Keratinocyte (primary cell): ENCODE measurements at regions not wholly inside any gene's neighbourhood (a gene's known extent, or its start where the extent isn't known, plus 50 kb on each side); places are given as distances from the start of the nearest gene placed in this dataset.

Experiments used
- DNase-seq: peaks from one replicate; pipeline ENCODE4 v3.0.0-alpha.2; 2011; ENCODE audit warnings: low read depth, missing footprints, low spot score
- FAIRE-seq: peaks from 2 replicates; lab custom pipeline; 2011; peaks lifted over from hg19 to GRCh38; lab: Jason Lieb, UNC
- H2AFZ ChIP-seq: 2 replicates; pipeline ENCODE4 v1.6.0; 2012; ENCODE audit warnings: low read length, control low read depth, inconsistent platforms; ENCODE audit not compliant: control insufficient read depth
- H3K27ac ChIP-seq: 2 replicates; pipeline ENCODE4 v1.5.1; 2011; ENCODE audit warnings: low read length; ENCODE audit not compliant: control insufficient read depth, insufficient read depth
- H3K27me3 ChIP-seq: 3 replicates; pipeline ENCODE4 v1.6.0; 2011; ENCODE audit warnings: low read length; ENCODE audit not compliant: control insufficient read depth, insufficient read depth; ENCODE audit errors: extremely low read depth
- H3K36me3 ChIP-seq, 2 experiments: 2 replicates in 1 of 2; 3 replicates in 1 of 2; pipeline ENCODE4 v1.5.1; 2011; ENCODE audit warnings: low read length in 2 of 2, mild to moderate bottlenecking in 1 of 2; ENCODE audit not compliant: control insufficient read depth in 2 of 2, insufficient read depth in 2 of 2; ENCODE audit errors: extremely low read depth in 1 of 2
- H3K4me1 ChIP-seq: 3 replicates; pipeline ENCODE4 v1.5.1; 2011; ENCODE audit warnings: low read length; ENCODE audit not compliant: control insufficient read depth, insufficient read depth; ENCODE audit errors: extremely low read depth
- H3K4me2 ChIP-seq: 3 replicates; pipeline ENCODE4 v1.6.0; 2011; ENCODE audit warnings: low read depth, low read length; ENCODE audit not compliant: control insufficient read depth, insufficient read depth; ENCODE audit errors: extremely low read depth
- H3K4me3 ChIP-seq, 3 experiments: fragments of 200-600 bp in 1 of 3; sonication (generic) in 1 of 3; 2 replicates in 2 of 3; 3 replicates in 1 of 3; pipeline ENCODE4 v1.5.1; 2011 to 2016; ENCODE audit warnings: low read length in 3 of 3, mild to moderate bottlenecking in 3 of 3, control low read depth in 2 of 3, inconsistent platforms in 1 of 3, low read depth in 1 of 3, mixed read lengths in 1 of 3, mixed run types in 1 of 3, moderate library complexity in 1 of 3; ENCODE audit not compliant: control insufficient read depth in 2 of 3, insufficient read depth in 2 of 3; ENCODE audit errors: extremely low read depth in 1 of 3
- H3K79me2 ChIP-seq: 2 replicates; pipeline ENCODE4 v1.6.0; 2012; ENCODE audit warnings: low read length; ENCODE audit not compliant: control insufficient read depth, insufficient read depth
- H3K9ac ChIP-seq: 3 replicates; pipeline ENCODE4 v1.6.0; 2011; ENCODE audit warnings: low read length; ENCODE audit not compliant: control insufficient read depth, insufficient read depth; ENCODE audit errors: extremely low read depth
- H3K9me1 ChIP-seq: 3 replicates; pipeline ENCODE4 v1.6.0; 2011; ENCODE audit warnings: low read length; ENCODE audit not compliant: control insufficient read depth, insufficient read depth; ENCODE audit errors: extremely low read depth
- H3K9me3 ChIP-seq: 2 replicates; pipeline ENCODE4 v1.5.1; 2012; ENCODE audit warnings: low read depth, low read length; ENCODE audit not compliant: control insufficient read depth
- H4K20me1 ChIP-seq: 3 replicates; pipeline ENCODE4 v1.6.0; 2011; ENCODE audit warnings: low read length; ENCODE audit not compliant: control insufficient read depth, insufficient read depth; ENCODE audit errors: extremely low read depth
- CTCF ChIP-seq, 3 experiments: IDR thresholded peaks in 1 of 3; conservative IDR thresholded peaks in 1 of 3; optimal IDR thresholded peaks in 1 of 3; 2 replicates in 2 of 3; 3 replicates in 1 of 3; pipeline versions ENCODE3 to v1.5.1; 2011; ENCODE audit warnings: low read length in 3 of 3, mild to moderate bottlenecking in 3 of 3, moderate library complexity in 2 of 3, control low read depth in 1 of 3, inconsistent platforms in 1 of 3; ENCODE audit not compliant: insufficient read depth in 2 of 3; ENCODE audit errors: extremely low read depth in 1 of 3
- EZH2 ChIP-seq: IDR thresholded peaks from one replicate; pipeline ENCODE4 v1.6.1; 2012; ENCODE audit warnings: inconsistent platforms, mild to moderate bottlenecking, low read length, moderate library complexity
- dilution Hi-C: fragments of 300-500 bp; cut with MboI; formaldehyde crosslinking; loops from one replicate; pipeline ENCODE4 v1.7.0; 2020; ENCODE audit warnings: low sequenced_read_pairs; ENCODE audit not compliant: extremely low pct_ligation_motif_present

- FAIRE-seq (no peak), DNase-seq (no peak)
- H3K4me3 ChIP-seq = no peak overlapping the region
- no peak overlapping the region for H3K4me2 ChIP-seq
- no peaks in the 10 kb centered on the region for H3K79me2 ChIP-seq
- H3K9me1 ChIP-seq = no peaks in the 10 kb centered on the region
- H3K4me1 ChIP-seq = no peaks in the 10 kb centered on the region
- TF ChIP-seq EZH2 = no peak
- no peak for TF ChIP-seq CTCF (optimal IDR thresholded peaks at IDR 0.05 in 1 of 3, IDR thresholded peaks at IDR 0.05 in 1 of 3, conservative IDR thresholded peaks at IDR 0.05 in 1 of 3; ENCODE audit: extremely low read depth in 1 of 3, insufficient read depth in 2 of 3, low read length in 3 of 3)
- H3K9me3 ChIP-seq = no peaks in the 10 kb centered on the region
- H4K20me1 ChIP-seq = no peaks in the 10 kb centered on the region
- H3K36me3 ChIP-seq = no peaks in the 10 kb centered on the region
- no peak overlapping the region for H3K27ac ChIP-seq
- H3K9ac ChIP-seq = no peak overlapping the region
- H3K27me3 ChIP-seq = no peaks in the 10 kb centered on the region
- dilution Hi-C loops = no loop called here
- no peak overlapping the region for H2AFZ ChIP-seq
Measured at GRCh38 chr6:19736066-19736465, 101.1 kb upstream of the ID4 start.

- no peak overlapping the region for H3K4me2 ChIP-seq
- no peaks in the 10 kb centered on the region for H3K36me3 ChIP-seq
- H3K27me3 ChIP-seq = no peaks in the 10 kb centered on the region
- no peaks in the 10 kb centered on the region for H3K9me3 ChIP-seq
- no peak overlapping the region for H2AFZ ChIP-seq
- no peak overlapping the region for H3K4me3 ChIP-seq
- no peaks in the 10 kb centered on the region for H3K4me1 ChIP-seq
- no peak for DNase-seq
- no peak for FAIRE-seq
- dilution Hi-C loops = no loop called here
- H3K79me2 ChIP-seq = no peaks in the 10 kb centered on the region
- no peak for TF ChIP-seq EZH2
- no peak for TF ChIP-seq CTCF (optimal IDR thresholded peaks at IDR 0.05 in 1 of 3, IDR thresholded peaks at IDR 0.05 in 1 of 3, conservative IDR thresholded peaks at IDR 0.05 in 1 of 3; ENCODE audit: extremely low read depth in 1 of 3, insufficient read depth in 2 of 3, low read length in 3 of 3)
- H3K27ac ChIP-seq = no peak overlapping the region
- H3K9me1 ChIP-seq = no peaks in the 10 kb centered on the region
- no peak overlapping the region for H3K9ac ChIP-seq
- H4K20me1 ChIP-seq = no peaks in the 10 kb centered on the region
Measured at GRCh38 chr6:19738010-19738409, 99.2 kb upstream of the ID4 start.
